ENCODE measurements at regions not wholly inside any gene's neighbourhood (a gene's known extent, or its start where the extent isn't known, plus 50 kb on each side); places are given as distances from the start of the nearest gene placed in this dataset.
"Not testable (repeated sequence)": the region's sequence is repeated elsewhere in the genome, so short reads cannot be mapped to it uniquely, and the experiment has no call there.

DNA sequence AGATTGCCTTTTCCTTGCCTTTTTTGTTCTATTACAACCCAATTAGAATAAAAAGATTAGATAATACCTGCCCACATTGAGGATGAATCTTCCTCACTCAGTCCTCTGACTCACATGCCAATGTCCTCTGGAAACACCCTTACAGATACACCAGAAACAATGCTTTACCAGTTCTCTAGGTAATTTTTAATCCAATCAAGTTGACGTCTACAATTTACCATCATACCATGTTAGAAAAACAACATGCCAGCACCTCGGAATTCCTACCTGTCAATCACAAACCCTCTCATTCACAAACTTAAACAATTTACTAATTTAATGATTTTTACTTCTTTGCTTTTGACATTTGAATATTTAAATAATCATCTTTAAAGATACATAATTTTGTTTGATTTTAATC, 953.8 kb downstream of the TRHDE start:
- H3K27ac ChIP-seq, result no peak overlapping the region
- TF ChIP-seq, protein P1, sequence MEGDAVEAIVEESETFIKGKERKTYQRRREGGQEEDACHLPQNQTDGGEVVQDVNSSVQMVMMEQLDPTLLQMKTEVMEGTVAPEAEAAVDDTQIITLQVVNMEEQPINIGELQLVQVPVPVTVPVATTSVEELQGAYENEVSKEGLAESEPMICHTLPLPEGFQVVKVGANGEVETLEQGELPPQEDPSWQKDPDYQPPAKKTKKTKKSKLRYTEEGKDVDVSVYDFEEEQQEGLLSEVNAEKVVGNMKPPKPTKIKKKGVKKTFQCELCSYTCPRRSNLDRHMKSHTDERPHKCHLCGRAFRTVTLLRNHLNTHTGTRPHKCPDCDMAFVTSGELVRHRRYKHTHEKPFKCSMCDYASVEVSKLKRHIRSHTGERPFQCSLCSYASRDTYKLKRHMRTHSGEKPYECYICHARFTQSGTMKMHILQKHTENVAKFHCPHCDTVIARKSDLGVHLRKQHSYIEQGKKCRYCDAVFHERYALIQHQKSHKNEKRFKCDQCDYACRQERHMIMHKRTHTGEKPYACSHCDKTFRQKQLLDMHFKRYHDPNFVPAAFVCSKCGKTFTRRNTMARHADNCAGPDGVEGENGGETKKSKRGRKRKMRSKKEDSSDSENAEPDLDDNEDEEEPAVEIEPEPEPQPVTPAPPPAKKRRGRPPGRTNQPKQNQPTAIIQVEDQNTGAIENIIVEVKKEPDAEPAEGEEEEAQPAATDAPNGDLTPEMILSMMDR (IDR thresholded peaks at IDR 0.05), result no peak
- TF ChIP-seq ZFX (IDR thresholded peaks at IDR 0.05; ENCODE audit: borderline replicate concordance), result no peak

GRCh38 chr12:73226593-73226992, 954.4 kb downstream of the TRHDE start:
- TF ChIP-seq, protein P1 (IDR thresholded peaks at IDR 0.05), result no peak
- no peak for TF ChIP-seq ZFX (IDR thresholded peaks at IDR 0.05; ENCODE audit: borderline replicate concordance)

GRCh38 chr12:73228828-73229227, 956.7 kb downstream of the TRHDE start:
- not testable (repeated sequence) for H3K27ac ChIP-seq

More at GRCh38 chr12:73226593-73226992, 954.4 kb downstream of the TRHDE start:
- no peak overlapping the region for H3K27ac ChIP-seq

DNA sequence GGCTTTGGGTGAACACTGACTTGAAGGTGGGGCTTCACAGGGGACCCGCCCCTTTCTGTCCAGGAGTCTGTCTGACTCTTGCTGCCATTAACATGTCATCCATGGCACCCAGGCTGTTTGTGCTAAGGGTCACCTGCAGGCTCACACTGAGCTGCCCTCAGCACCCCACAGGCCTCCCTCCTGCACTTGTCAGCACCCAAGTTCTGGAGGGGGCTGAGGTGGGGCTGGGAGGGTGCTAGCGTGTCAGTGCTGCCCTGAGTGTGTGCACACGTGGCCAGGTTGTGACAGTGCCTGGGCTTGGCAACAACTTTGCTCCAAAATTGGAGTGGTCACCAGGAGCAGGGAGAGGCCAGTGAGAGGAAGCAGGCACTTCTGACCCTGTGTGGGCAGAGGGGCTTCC, 963.2 kb downstream of the TRHDE start:
- TF ChIP-seq ZFX (IDR thresholded peaks at IDR 0.05; ENCODE audit: borderline replicate concordance), result no peak
- TF ChIP-seq, protein P1 (IDR thresholded peaks at IDR 0.05), result no peak
- no peak overlapping the region for H3K27ac ChIP-seq

DNA sequence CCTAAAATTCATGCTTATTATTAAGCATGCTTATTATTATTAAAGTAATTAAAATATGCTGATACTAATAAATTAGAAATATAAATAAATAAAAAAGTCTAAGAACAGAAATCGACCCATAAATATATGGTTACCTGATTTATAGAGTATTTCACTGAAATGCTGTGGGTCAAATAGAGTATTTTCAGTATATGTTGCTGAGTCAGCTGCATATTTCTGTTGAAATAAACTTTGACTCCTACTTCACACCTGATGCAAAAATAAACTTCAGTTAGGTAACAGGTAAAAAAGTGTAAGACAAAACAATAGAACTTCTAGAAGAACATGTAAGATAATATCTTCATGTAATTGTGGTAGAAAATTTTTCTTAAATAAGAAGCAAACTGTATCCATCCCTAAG, 967.9 kb downstream of the TRHDE start:
- H3K27ac ChIP-seq, result no peak overlapping the region
- TF ChIP-seq, protein P1 (IDR thresholded peaks at IDR 0.05), result no peak
- TF ChIP-seq ZFX (IDR thresholded peaks at IDR 0.05; ENCODE audit: borderline replicate concordance), result no peak

DNA sequence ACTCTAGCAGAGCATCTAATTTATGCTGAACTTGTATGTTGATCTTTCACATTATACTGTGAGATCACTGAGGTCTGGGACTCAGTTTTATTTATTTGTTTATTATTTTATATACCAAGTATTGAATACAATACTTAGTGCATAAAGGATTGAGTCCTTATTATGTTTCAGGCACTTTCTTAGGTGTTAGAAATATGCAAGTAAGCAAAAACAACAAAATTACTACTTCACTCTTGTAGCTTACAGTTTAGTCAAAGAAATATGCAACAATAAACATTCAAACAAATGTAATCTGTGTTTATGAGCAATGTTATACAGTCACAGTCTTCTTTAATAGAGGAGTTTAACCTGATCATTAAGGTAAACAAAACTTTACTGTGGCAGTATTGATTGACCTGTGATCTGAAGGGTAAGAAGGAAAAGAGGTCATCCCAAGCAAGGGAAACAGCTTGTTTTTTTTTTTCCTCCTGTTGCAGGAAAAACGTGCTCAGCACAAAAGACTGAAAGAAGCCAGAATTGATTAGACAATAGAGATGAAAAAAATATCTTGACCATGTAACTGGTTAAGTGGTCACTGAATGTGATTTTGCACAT, 990.7 kb downstream of the TRHDE start:
- TF ChIP-seq ZFX (IDR thresholded peaks at IDR 0.05; ENCODE audit: borderline replicate concordance), result no peak
- TF ChIP-seq, protein P1 (IDR thresholded peaks at IDR 0.05), result no peak
- H3K27ac ChIP-seq, result no peak overlapping the region

DNA sequence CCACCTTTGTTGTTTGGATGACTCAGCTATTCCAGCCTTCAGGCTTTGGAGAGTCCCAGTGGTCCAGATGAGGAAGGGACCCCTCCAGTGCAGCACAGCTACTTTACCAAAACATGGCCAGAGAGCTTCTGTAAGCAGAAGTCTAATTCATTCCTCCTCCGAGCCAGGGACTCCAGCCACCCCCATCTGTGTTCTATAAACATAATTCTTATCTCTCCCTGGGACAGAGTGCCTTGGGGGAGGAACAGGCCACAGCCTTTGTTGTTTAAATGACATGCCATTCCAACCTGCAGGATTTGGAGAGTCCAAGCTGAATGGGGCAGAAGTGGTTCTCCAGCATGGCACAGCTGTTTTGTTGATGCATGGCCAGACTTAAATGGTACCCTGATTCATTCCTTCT, 994.0 kb downstream of the TRHDE start:
- no peak for TF ChIP-seq ZFX (IDR thresholded peaks at IDR 0.05; ENCODE audit: borderline replicate concordance)
- no peak overlapping the region for H3K27ac ChIP-seq

- H3K27ac ChIP-seq, result no peak overlapping the region
- TF ChIP-seq, protein P1 (IDR thresholded peaks at IDR 0.05), result no peak
- no peak for TF ChIP-seq ZFX (IDR thresholded peaks at IDR 0.05; ENCODE audit: borderline replicate concordance)
These were observed 1002.8 kb downstream of the TRHDE start for GRCh38 chr12:73274976-73275375.
